ENCODE measurements at regions not wholly inside any gene's neighbourhood (a gene's known extent, or its start where the extent isn't known, plus 50 kb on each side); places are given as distances from the start of the nearest gene placed in this dataset.

- TF ChIP-seq CTCF (IDR thresholded peaks at IDR 0.05; ENCODE audit: insufficient read depth, low read length, poor library complexity, severe bottlenecking) (no peak), EZH2phosphoT487 (conservative IDR thresholded peaks at IDR 0.05; ENCODE audit: low read length) (no peak)
Measured at GRCh38 chr2:22786817-22787216, 598.2 kb upstream of the KLHL29 start.
